ACC112 (cell line): ENCODE measurements at regions not wholly inside any gene's neighbourhood (a gene's known extent, or its start where the extent isn't known, plus 50 kb on each side); places are given as distances from the start of the nearest gene placed in this dataset.

Source experiments
- H2AFZ ChIP-seq: fragments of 200-600 bp; sonication (generic); one replicate; pipeline ENCODE4 v1.6.0; 2017; ENCODE audit warnings: antibody characterized with exemption, low read length; ENCODE audit not compliant: unreplicated experiment
- H3K27ac ChIP-seq: fragments of 200-600 bp; sonication (generic); 2 replicates; pipeline ENCODE4 v1.5.1; 2014; ENCODE audit warnings: low read depth, mild to moderate bottlenecking, antibody characterized with exemption, low read length, moderate library complexity
- H3K27me3 ChIP-seq: fragments of 200-600 bp; sonication (generic); 2 replicates; pipeline ENCODE4 v1.6.1; 2014; ENCODE audit warnings: mild to moderate bottlenecking, antibody characterized with exemption, low read length, moderate library complexity, mixed read lengths; ENCODE audit not compliant: insufficient read depth
- H3K36me3 ChIP-seq: fragments of 200-600 bp; sonication (generic); 2 replicates; pipeline ENCODE4 v1.6.1; 2016; ENCODE audit warnings: mild to moderate bottlenecking, antibody characterized with exemption, low read length, moderate library complexity, mixed read lengths; ENCODE audit not compliant: insufficient read depth
- H3K4me1 ChIP-seq: fragments of 200-600 bp; sonication (generic); one replicate; pipeline ENCODE4 v1.6.1; 2016; ENCODE audit warnings: low read length, mixed read lengths; ENCODE audit not compliant: insufficient read depth, unreplicated experiment, control insufficient read depth
- H3K4me3 ChIP-seq: fragments of 200-600 bp; sonication (generic); 2 replicates; pipeline ENCODE4 v1.5.1; 2014; ENCODE audit warnings: mild to moderate bottlenecking, low read depth, low read length
- H3K79me2 ChIP-seq: fragments of 200-600 bp; sonication (generic); one replicate; pipeline ENCODE4 v1.6.0; 2016; ENCODE audit warnings: low read length; ENCODE audit not compliant: control insufficient read depth, unreplicated experiment, insufficient read depth

GRCh38 chr5:166561759-166562158, 1729.7 kb upstream of the WWC1 start:
- Histone ChIP-seq H3K36me3 (no peaks in the 10 kb centered on the region), H2AFZ (no peak overlapping the region), H3K27me3 (no peaks in the 10 kb centered on the region), H3K4me1 (no peaks in the 10 kb centered on the region), H3K4me3 (no peak overlapping the region), H3K79me2 (no peaks in the 10 kb centered on the region), H3K27ac (no peak overlapping the region)

DNA sequence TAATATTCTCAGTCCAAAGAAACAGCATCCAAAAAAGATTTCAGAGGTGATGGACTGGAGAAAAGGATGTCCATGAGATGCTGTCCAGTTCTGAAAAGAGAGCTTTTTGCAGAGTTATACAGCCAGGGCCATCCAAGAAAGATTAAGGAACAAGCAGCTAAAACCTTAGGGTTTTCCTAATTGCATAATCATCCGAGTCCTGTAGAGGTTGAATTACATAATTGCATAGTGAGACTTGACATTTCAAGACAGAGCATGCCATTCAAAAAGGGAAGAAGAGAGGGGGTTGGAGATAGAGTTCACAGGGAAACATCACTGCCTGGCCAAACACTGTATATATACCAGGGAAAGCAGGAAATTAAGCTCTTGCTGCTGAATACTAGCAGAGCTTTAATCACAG, 1729.2 kb upstream of the WWC1 start:
- no peaks in the 10 kb centered on the region for H3K36me3 ChIP-seq
- H3K27me3 ChIP-seq, result no peaks in the 10 kb centered on the region
- no peak overlapping the region for H3K27ac ChIP-seq
- no peak overlapping the region for H2AFZ ChIP-seq
- H3K4me1 ChIP-seq, result no peaks in the 10 kb centered on the region
- no peak overlapping the region for H3K4me3 ChIP-seq
- H3K79me2 ChIP-seq, result no peaks in the 10 kb centered on the region

DNA sequence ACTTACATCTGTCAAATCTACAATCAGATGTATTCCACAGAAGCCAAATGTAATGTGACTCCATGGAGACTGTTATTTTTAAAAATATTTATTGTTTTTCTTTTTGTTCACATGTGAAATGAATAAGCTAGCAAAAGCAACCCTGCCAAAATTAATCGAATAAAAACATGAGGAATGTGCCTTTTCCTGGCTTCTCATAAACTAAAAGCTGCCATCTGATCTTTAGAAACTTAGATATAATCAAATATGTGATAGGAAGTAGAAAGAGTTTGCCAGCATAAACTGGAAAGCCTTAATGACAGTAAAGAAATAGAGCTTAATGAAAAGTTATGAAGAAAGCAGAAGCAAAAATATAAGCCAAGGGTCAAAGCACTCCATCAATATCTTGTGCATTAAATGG, 1724.7 kb upstream of the WWC1 start:
- H3K27ac ChIP-seq, result no peak overlapping the region
- H3K79me2 ChIP-seq, result no peaks in the 10 kb centered on the region
- no peaks in the 10 kb centered on the region for H3K36me3 ChIP-seq
- H3K4me1 ChIP-seq, result no peaks in the 10 kb centered on the region
- no peaks in the 10 kb centered on the region for H3K27me3 ChIP-seq
- no peak overlapping the region for H2AFZ ChIP-seq
- no peak overlapping the region for H3K4me3 ChIP-seq

DNA sequence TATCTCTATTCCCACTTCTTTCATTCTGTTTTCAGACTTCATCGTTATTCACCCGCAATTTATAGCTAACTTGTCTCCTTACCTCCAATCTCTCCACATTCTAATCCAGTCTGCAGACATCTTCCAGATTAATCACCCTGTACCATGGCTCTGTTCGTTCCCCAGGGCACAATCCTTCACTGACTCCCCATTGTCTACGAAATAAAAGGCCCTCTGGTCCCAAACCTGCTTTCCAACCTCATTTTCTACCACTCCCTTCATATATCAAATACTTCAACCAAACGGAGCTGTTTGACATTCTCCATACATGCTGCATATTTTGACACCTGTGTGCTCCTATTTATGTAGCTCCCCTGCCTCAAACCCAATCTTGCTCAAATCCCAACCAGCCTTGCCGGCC, 1720.6 kb upstream of the WWC1 start:
- no peaks in the 10 kb centered on the region for H3K27me3 ChIP-seq
- no peak overlapping the region for H3K4me3 ChIP-seq
- no peak overlapping the region for H3K27ac ChIP-seq
- H3K36me3 ChIP-seq, result no peaks in the 10 kb centered on the region
- no peaks in the 10 kb centered on the region for H3K4me1 ChIP-seq
- H3K79me2 ChIP-seq, result no peaks in the 10 kb centered on the region
- H2AFZ ChIP-seq, result no peak overlapping the region

DNA sequence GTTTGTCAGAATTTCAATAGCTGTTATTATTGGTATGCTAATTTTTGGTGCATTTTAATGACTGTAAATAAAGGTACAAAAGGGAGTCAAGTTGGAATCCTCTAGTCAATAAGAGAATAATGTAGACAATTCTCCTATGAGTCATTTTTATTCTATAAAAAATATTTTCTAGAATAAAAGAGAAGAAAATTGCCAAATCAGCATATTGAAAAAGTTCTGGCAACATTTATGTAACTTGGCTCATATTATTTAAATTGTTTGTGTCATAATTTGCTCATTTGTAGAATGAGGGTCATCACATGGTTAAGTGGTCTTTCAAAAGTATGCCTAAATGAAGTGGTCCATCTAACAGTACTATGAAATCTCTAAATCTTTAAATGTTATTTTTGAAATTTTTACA, 1719.8 kb upstream of the WWC1 start:
- H3K4me3 ChIP-seq, result no peak overlapping the region
- H3K79me2 ChIP-seq, result no peaks in the 10 kb centered on the region
- H3K36me3 ChIP-seq, result no peaks in the 10 kb centered on the region
- no peaks in the 10 kb centered on the region for H3K27me3 ChIP-seq
- no peak overlapping the region for H2AFZ ChIP-seq
- H3K4me1 ChIP-seq, result no peaks in the 10 kb centered on the region
- no peak overlapping the region for H3K27ac ChIP-seq

DNA sequence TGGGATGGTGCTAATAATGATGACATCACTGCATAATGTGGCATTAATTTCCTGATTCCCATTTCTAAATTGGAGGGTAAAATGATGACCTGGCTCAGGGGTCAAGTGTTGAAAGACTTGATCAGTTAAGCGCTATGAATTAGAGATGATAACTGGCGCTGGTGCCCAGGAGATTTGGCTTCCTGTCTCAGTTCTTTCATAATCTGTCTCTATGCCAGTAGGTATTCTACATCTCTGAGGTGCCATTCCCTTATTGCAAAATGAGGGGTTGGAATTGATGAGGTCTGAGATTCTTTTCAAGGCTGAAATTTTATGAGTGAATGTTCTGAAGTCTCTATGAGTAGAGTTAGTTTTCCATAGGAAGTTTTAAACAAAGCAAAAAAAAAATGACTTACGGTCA, 1715.1 kb upstream of the WWC1 start:
- no peak overlapping the region for H3K27ac ChIP-seq
- no peaks in the 10 kb centered on the region for H3K4me1 ChIP-seq
- H3K36me3 ChIP-seq, result no peaks in the 10 kb centered on the region
- H3K4me3 ChIP-seq, result no peak overlapping the region
- H3K79me2 ChIP-seq, result no peaks in the 10 kb centered on the region
- H3K27me3 ChIP-seq, result no peaks in the 10 kb centered on the region
- no peak overlapping the region for H2AFZ ChIP-seq

DNA sequence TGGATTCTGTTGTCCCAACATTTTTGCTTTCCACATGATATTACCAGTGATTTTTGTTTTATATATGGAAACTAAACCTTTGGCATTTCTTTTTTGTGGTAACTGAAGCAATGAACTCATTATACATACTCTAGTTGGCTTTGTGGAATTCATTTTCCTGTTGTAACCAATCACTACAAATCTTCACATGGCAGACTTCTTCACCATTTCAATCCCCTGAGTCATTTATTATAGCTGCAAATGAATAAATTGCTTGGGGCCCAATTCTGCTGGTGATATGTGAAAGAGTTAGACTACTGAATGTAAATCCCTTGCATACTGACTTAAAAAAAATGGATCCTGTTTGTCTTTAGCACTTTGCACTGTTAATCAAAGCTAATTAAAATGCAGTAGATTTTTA, 1709.6 kb upstream of the WWC1 start:
- Histone ChIP-seq H3K27ac (no peak overlapping the region), H3K4me3 (no peak overlapping the region), H3K4me1 (no peaks in the 10 kb centered on the region), H3K79me2 (no peaks in the 10 kb centered on the region), H3K36me3 (no peaks in the 10 kb centered on the region), H2AFZ (no peak overlapping the region), H3K27me3 (no peaks in the 10 kb centered on the region)

DNA sequence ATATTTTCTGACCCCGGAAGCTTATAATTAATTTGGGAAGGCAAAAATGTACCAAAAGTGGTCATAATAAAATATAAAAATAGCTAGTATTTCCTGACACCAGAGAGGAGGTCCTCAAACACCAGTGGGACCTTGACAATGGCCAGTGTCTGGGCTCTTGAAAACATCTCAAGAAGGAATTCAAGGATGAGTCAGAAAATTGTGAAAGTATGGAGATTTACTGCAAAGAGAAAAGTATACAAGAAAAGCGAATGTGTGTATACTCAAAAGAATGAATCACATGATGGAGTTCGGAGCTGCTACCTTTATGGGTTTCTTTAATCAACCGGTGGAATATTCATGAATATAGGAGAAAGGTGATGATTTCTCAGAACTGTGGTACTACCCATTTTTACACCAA, 1709.0 kb upstream of the WWC1 start:
- Histone ChIP-seq H3K36me3 (no peaks in the 10 kb centered on the region), H3K4me1 (no peaks in the 10 kb centered on the region), H3K4me3 (no peak overlapping the region), H2AFZ (no peak overlapping the region), H3K27ac (no peak overlapping the region), H3K79me2 (no peaks in the 10 kb centered on the region), H3K27me3 (no peaks in the 10 kb centered on the region)

DNA sequence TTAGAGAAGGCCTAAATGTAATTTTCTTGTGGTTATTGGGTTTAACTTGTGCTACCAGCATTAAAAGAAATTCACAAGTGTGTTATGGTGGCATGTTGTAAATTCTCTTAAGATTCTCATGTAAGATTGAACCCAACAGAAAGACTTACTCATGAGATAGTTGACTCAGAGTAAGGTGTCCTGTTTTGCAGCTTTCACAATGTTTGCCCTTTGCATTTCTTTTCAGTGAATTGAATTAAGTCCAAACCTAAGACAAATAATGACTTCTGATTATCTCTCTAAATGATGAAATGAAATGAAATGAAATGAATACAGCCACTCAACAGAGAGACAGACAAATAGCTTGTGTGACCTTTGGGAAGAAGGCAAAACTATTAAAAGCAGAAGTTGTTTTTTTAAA, 1696.9 kb upstream of the WWC1 start:
- no peak overlapping the region for H2AFZ ChIP-seq
- no peaks in the 10 kb centered on the region for H3K4me1 ChIP-seq
- no peaks in the 10 kb centered on the region for H3K79me2 ChIP-seq
- no peak overlapping the region for H3K4me3 ChIP-seq
- H3K27ac ChIP-seq, result no peak overlapping the region
- no peaks in the 10 kb centered on the region for H3K36me3 ChIP-seq
- no peaks in the 10 kb centered on the region for H3K27me3 ChIP-seq

DNA sequence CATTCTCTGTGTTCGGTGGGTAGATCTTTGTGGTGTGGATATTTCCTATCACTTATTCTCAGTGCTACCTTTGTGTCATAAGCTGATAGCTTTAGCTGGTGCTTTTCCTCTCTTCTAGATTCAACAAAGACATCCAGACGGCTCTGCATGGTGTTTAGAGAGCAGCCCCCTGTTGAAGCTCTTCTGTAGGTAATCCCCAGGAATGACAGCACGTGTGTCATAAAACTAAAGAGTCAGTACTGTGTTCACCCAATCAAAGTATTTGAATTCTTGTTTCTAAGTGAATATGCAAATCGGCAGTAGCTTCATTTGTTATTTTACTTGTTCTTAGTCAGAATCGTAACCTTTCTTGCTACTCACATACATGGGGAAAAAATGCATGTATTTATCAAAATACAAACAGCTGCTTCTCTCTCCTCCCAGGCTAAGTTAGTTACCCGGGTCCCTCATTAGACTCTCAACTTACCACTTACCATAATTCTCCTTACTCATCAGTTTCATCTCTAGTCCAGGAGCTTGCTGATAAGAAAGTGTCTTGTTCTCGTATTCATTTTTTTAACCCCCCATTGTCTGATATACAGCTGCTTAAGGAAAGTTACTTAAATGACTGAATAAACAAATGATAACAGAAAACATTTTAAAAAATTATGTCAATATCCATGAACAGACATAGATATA, 1696.0 kb upstream of the WWC1 start:
- Histone ChIP-seq H3K4me1 (no peaks in the 10 kb centered on the region), H3K27ac (no peak overlapping the region), H3K36me3 (no peaks in the 10 kb centered on the region), H3K27me3 (no peaks in the 10 kb centered on the region), H3K4me3 (no peak overlapping the region), H3K79me2 (no peaks in the 10 kb centered on the region), H2AFZ (no peak overlapping the region)

- H3K27me3 ChIP-seq, result no peaks in the 10 kb centered on the region
- H3K36me3 ChIP-seq, result no peaks in the 10 kb centered on the region
- no peak overlapping the region for H3K27ac ChIP-seq
- H2AFZ ChIP-seq, result no peak overlapping the region
- no peak overlapping the region for H3K4me3 ChIP-seq
- H3K4me1 ChIP-seq, result no peaks in the 10 kb centered on the region
- no peaks in the 10 kb centered on the region for H3K79me2 ChIP-seq
Measured at GRCh38 chr5:166596043-166596442, 1695.4 kb upstream of the WWC1 start.
